CD1c-positive myeloid dendritic cell (primary cell): ENCODE measurements at regions not wholly inside any gene's neighbourhood (a gene's known extent, or its start where the extent isn't known, plus 50 kb on each side); places are given as distances from the start of the nearest gene placed in this dataset.
A peak's percentile ranks its signal among the peaks of the same experiment; 100 is the strongest.

Experiments used
- DNase-seq: peaks from one replicate; pipeline ENCODE4 v3.0.0-alpha.2; 2016; ENCODE audit errors: extremely low spot score

DNA sequence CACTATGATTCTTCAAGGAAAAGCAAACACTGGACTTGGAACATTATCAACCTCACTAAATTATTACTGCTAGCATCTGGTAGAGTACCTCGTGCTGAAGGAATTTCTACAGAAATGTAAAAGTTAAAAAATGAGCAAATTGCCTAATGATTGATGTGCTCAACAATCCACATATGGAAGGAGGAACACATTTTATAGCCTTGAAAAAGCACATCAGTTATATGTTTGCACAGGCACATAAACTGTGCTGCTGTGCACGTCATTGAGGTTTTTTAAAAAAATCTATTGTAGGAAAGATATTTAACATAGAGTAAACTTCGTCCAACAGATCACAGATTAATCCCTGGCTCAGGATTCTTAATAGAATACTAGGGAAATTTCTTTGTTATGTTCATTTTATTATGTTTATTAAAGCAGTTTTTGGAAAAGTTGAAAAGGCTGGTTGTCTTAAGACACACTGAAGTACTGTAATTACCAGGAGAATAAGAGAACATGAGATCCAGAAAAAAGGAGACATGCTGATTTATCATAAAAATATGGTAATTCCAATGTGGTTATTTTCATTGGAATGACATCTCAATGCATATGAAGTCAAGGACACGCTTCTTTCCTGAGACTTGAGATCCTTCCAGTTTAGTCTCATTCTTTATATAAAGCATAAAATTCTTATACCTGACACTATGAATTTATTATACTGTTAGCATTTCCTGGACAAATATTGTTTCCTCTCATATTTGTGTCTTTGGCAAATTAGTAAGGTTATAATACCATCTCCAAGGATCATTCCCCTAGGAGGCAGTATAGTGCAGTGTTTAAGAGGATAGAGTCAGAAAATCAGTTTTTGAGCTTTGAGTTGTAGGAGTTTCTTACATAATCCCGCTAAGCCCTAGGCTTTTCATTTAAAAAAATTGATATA is 511.1 kb downstream of the TENT5A start:
- DNase-seq: peak; percentile 3

DNA sequence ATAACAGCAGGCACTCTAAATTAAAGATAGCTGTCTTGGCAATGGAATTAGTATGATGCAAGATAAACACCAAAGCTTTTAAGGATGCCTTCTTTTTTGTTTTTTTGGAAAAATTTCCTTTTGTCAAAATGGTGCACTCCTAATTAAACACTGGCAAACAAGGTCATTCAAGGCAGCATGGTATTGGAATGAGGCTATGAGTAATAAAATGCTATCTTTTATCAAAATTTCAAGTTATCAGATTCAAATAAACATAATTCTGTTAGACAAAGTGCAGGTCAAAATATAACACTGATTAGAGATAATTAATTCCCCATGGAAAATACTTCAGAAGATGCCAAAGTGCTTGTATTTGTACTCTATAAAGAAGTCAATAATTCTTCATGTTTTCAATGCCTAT is 514.1 kb downstream of the TENT5A start:
- no peak for DNase-seq

DNA sequence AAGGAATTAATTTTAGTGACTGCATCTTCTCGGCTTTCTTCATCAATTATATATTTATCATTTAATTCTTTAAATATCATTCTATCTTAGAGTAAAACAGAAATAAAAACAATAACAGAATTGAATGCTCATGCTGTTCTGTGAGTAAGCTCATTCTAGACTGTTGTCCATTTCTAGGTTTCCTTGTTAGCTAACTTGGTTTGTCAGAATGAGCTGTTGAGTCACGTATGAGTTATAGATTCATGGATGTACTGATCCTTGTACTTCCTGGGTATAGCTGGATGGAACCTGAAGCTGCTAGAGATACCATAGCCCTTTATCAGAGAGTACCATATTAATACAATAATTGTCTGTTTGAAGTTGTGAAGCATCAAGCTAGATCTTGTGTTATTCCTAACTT is 515.3 kb downstream of the TENT5A start:
- DNase-seq: no peak

DNA sequence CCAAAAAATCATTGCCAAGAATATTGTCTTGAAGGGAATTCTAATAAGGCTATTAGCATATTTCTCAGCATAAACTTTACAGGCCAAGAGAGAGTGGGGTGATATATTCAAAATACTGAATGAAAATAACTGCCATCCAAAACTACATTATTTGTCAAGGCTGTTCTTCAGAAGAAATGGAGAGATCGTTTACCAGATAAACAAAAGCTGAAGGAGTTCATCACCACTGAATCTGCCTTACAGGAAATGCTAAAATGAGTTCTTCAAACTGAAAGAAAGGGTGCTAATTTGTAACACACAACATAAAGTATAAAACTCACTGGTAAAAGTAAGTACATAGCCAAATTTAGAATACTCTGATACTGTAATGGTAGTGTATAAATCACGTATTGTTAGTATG is 517.0 kb downstream of the TENT5A start:
- DNase-seq: no peak

DNA sequence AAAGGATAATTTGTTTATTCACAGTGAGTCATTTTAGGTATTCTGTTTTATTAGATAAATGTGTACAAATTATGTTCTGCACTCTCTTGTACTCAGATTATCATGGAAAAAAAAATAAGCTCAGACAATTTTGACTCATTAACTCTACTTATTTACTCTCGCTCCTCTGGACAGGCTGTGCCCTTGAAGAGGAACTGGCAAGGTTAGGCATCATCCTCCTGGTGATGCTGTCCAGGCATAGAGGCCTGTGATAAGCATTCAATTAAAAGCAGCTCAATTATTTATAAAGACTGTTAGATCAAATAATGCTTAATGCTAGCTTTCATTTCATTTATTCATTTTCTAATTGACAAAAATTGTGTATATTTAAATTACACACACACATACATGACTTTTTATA is 518.5 kb downstream of the TENT5A start:
- no peak for DNase-seq

DNA sequence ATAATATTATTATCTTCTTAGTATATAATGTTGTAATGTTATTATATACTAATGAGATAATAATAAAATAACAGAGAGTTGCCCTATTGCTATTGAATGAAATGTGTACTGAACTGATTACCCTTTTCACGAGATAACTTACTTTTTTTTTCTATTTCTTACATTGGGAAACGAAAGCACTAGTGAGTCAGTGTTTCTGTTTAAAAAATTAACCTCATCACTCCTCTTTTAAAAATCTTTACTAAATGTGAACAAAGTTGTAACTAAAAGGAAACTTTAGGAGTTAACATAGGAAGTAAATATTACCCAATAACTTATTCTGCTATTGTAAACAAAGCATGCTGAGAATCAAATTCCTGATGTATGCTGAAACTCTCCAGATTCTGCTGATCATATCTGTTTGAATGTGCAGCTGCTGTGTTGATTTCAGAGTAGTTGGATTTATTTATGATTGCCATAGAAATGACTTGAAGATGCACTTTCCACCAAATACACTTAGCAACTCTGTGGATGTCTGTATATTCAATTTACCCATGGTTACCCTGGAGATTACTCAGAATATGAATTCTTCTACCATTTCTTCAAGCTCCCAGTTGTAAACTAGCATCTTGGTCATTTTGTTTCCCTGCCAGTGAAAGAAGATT is 523.4 kb downstream of the TENT5A start:
- no peak for DNase-seq

DNA sequence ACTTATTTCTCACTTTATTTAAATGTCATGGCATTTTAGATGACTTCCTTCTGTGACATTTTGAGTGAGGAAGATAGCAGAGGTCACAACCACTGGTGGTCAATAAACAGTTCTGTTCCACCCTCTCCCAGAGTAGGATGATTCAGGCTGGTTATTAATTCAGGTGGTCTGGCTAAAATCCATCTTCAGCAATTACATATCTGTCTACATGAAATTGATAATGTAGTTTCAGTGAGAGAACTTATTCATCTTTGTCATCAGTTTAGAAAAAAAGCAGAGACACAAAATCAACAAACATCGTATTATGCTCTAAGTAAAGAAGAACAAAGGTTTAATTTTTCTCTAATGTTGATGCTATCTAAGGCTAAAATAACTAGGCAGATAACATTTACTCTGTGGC is 525.5 kb downstream of the TENT5A start:
- DNase-seq: no peak

DNA sequence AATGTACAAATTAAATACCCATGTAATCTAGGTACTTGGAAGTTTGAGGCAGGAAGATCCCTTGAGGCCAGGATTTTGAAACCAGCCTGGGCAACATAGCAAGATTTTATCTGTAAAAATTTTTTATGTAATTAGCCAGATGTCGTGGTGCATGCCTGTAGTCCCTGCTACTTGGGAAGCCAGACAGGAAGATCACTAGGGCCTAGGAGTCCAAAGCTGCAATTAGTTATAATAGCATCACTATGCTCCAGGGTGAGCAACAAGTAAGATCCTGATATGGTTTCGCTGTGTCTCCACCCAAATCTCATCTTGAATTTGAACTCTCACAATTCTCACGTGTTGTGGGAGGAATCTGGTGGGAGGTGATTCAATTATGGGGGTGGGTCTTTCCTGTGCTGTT is 535.8 kb downstream of the TENT5A start:
- no peak for DNase-seq

DNA sequence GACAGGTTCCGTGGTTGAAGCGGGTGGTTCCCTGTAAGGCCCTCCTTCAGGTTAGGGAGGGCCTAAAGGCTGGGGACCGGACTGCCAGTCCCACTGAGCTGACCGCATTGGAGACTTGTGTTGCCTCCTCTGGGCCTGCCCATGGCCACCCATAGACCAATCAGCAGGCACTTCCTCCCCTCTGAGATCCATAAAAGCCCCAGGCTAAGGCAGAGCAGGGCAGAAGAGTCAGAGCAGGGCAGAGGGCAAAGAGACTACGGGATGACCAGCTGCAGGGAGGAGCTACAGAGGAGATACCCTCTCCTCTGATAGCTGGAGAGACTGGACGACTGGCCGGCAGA is 537.4 kb downstream of the TENT5A start:
- DNase-seq: no peak

DNA sequence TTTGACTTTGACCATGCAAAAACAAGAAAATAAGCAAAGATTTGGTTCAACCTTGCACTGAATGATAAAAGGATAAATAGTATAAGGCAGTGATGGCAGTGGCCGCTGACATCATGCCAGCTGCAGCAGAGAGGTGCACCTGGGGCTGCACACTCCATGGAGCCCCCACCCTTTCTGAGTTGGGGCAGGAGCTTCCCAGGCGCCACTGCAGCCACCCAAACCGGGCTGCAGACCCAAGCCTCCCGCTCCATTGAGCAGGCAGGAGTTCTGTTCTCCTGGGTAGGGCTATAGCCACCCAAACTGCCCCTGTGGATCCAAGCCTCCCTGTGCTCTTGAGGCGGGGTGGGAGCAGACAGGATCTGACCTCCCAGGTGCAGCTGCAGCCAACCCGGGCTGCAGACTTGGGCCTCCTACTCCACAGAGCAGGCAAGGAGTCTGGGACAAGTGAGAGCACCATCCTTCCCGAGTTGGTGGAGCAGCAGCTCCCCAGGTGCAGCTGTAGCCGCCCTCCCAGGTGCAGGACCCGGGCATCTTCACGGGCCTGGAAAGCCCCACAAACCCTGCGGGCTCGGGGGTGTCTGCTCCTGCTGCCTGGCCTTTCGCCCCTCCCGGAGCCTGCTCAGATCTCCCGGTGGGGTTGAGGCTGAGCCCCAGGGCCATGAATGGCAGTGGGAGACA is 537.9 kb downstream of the TENT5A start:
- DNase-seq: no peak

DNA sequence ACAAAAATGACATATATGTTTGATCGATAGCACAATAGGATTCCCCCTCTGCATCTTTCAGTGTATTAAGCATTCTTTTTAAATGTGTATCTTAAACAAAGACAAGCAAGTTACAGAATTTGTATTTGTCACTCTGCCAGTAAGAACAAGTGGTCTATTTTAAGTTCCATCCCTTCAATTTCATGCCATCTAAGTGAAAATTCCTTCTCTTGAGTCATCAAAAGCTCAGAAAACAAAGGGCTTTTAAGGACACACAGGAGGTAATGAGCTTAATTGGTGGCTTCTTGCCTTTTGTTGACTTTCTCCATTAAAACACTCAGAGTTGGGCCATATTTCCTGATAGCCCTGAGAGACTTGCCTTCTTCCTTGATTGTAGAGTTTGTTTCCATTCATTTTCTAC is 547.8 kb downstream of the TENT5A start:
- DNase-seq: no peak

DNA sequence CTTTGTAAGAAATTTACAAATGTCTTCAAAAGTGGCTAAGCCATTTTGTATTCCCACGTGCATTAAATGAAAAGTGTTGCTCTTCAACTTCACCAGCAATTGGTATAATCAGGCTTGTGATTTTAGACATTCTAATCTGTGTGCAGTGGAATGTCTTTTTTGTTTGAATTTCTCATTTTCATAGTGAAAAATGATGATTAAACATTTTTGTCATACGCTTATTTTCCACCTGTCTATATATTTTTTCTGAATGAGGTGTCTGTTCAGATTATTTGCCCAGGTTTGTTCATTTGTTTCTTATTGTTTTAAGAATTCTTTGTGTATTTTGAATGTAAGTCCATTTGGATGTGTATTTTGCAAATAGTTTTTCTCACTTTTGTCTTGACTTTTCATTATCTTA is 558.1 kb downstream of the TENT5A start:
- DNase-seq: no peak

DNA sequence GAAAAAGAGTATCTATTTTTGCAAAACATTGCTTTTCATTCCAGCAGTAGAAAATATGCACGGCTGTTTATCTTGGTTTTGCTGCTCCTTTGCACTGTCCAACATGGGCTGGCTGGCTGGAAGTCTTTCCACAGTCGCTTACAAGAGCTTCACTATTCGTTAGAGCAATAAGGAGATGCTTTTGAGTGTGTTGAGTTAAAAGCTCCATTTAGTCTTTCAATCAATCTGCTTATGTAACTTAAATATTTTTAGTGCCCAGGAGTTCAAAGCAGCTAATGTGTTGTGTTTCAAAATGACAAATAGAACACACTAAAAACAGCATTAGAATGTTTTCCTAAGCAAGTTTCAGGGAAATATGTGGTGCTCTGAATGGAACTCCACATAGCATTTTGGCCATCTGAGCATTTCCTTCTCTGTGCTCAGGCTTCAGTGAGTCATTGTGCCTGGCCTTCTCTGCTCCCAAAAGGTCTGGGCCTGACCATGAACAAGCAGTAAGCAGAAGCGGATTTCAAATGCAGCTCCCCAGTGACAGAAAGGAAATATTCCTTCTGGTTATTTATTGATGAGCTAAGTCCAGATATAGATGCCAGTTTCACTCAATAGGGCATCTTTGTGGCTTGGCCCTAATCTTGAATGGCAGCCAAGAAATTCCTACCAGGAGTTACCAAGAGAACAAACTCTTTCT is 580.3 kb downstream of the TENT5A start:
- DNase-seq: no peak

DNA sequence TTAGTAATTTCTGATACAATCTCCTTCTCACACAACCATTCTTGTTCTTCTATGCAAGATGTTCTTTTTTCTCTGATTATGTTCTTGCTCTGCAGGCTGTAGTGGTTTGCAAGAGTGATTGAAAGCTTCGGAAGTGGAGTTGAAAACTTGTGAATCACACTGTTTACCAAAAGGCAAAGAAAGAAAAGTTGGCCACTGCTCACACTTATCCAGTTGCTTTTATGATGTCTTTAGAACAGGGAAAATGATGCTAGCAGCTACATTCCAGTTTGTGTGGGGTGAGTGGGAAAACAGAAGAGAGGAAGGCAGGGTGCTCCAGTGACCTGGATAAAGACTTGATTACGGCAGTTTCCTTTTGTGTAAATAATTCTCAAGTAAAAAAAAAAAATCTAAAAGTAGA is 583.3 kb downstream of the TENT5A start:
- no peak for DNase-seq

DNA sequence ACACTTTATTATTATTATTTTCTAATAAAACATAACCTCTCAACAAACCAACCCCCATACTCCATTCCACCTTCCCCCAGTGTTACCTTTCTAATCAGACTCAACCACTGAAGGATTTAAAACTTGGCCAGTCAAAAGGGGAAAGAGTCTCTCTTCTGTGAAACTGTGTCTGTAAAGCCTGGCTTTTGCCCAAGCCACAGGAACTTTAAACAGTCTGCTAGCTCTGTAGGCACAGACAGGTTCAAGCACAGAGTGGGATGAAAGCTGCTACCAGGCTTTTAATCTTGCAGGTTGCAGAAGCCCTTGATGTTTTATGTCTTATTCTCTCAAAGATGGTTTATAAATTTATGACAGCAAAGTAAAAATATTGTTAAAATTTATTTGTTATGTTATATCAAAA is 585.7 kb downstream of the TENT5A start:
- DNase-seq: no peak

DNA sequence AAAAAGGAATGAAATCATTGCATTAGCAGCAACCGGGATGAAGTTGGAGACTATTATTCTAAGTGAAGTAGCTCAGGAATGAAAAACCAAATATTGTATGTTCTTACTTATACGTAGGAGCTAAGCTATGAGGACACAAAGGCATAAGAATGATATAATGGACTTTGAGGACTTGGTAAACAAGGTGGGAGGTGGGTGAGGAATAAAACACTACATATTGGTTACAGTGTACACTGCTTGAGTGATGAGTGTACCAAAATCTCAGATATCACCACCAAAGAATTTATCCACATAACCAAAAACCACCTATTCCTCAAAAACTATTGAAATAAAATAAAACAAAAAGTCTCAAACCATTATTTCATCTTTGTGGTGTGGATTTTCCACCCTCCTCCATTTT is 593.5 kb downstream of the TENT5A start:
- DNase-seq: no peak

DNA sequence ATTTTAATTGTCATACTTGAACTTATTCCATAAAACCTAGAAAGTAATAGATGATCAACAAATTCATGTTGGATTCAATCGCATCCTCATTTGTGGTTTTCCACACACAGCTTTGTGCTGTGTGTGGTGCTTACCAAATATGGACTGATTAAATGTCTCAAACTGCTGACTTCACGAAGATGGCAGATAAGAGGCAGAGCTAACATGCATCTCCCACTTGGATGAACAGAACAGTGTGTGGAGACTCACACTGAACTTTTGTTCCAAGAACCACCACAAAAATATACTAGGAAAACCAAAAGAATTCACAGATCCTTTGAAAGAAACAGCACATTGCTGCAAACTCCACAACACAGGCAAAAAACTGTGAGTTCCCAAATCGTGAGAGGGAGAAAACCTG is 603.7 kb downstream of the TENT5A start:
- no peak for DNase-seq

DNA sequence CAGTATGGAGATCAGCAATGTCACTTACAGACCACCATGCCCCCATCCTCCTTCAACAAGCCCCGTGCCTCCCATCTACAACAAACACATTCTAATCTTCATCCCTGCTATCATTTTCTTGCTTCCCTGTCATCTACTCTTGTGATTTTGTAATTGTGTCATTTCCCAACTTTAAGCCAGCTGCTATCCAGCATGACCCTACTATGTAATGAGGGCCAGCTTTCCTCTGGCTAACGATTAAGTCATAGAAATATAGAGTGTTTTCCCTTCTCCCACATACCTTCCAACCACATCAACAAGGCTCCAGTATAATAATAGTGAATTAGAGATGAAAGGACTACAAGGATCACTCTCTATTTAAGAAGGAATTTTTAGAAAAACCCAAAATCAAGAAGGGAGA is 607.0 kb downstream of the TENT5A start:
- DNase-seq: no peak

DNA sequence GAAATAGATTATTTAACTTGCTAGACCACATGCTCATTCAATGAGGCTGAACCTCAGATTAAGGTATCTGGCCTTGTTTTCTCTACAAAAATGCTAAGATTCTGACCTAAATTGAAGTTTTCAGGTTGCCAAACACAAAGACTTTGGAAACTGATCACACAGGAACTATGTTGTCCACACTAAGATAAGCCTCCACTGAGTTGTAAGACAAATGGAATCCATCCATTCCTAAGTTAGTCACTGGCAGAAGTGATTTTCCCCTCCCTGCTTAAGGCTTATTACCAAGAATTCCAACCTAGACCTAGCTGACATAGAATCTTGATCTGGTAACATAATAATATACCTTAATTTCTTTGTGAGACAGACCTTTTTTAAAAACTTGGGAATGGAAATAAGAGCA is 608.1 kb downstream of the TENT5A start:
- no peak for DNase-seq

DNA sequence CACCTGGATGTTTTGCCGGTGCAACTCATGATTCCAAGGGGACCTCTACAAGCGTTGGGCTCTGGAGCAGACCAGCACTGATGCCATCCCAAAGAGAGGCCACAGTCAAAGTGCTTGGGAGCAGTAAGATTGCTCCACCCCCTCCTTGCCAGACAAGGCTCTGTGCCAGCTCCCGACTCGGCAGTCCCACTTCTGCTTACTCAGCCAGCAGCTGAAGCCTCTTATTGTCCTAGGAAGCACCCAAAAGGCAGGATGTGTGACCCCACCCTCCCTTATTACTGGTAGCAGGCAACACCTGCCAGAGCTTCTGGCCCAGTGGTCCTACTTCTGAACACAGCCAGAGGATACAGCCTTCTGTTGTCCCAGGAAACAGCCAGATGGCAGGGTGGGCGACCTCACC is 614.2 kb downstream of the TENT5A start:
- DNase-seq: no peak

DNA sequence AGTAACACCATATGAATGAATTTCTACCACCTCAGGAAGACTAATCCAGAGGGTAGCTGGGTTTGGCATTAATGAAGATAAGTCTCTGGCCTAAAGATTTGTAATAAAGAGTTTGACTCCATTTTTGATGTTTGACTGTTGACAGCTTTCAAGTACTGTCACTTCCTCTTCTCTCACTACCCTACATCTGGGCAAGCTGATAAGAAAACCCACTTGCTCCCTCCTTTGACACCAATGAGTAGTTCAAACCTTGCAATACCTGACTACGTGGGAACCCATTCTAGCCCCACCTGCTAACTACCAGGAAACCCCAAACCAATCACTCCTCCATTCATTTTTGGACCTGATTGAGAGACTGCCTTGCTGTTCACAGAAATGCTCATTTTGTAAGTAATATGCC is 621.5 kb downstream of the TENT5A start:
- no peak for DNase-seq

DNA sequence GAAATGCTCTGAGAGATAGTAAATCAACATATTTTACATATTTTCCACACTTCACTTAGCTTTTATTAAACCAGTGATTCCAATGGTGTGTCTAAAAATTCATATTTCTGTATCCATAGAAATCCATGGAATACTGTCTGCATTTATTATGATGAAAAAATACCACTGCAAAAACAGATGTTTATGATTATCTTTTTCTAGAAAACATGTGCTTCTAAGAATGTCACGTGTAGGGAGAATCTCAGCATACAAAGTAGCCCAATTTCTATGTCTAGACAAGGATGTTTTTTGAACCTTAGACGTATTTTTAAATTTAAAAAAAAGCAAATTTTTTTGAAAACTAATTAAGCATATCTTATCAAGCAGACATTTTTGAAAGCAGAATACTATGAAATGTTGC is 622.4 kb downstream of the TENT5A start:
- no peak for DNase-seq

DNA sequence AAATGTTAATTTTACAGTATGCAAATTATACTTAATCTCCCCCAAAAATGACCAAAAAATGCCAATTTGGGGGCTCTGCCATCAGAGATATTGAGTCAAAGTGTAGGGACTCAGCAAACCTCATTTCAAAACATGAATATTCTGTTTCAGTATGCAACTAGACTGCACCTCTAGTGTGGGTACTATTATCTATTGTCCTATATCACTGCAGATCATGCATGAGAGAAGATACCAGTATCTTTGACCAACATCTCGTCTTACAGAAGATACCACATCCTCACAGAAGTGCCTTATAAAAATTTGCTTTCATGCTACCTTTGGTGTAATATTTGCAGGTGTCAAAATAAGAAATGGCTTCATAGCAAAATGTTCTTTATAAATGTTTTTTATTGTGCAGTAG is 623.8 kb downstream of the TENT5A start:
- DNase-seq: no peak
